ENCODE measurements at regions not wholly inside any gene's neighbourhood (a gene's known extent, or its start where the extent isn't known, plus 50 kb on each side); places are given as distances from the start of the nearest gene placed in this dataset.

DNA sequence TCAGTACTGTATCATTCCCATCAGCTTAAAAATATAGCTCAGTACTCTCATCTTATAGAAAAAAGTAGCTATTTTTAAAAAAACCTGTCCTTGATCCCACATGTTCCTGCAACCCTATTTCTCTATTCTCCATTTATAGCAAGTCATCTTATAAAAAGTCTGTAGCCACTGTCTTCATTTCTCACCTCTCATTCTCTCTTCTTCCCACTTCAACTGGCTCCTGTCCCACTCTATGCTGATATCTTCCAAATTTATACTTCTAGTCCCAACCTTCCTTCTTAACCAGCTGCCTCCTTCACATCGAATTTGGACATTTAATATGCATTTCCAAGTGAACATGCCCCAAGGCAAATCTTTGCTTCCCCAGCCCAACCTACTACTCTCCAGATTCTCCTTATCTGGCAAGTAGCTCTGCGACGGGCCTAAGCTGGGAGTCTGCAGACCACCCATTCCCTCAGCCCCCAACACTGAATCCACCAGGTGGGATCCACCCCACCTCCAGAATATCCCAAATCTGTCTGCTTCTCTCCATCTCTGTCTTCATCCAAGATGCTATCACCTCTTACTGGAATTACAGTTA, 52.0 kb upstream of the TANC2 start:
- no peak for DNase-seq

DNA sequence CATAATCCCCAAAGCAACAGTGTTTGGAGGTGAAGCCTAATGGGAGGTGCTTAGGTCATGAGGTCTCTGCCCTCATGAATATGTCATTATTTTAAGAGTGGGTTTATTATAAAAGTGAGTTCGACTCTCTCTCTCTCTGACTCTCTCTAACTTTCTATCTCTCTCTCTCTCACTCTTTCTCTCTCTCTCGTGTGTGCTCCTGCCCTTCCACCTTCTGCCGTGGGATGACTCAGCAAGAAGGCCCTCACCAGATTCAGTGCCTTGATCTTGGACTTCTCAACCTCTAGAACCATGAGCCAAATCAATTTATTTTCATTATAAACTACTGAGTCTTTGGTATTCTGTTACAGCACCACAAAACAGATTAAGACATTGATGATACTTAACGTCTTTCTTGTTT, 53.7 kb upstream of the TANC2 start:
- DNase-seq: no peak

DNA sequence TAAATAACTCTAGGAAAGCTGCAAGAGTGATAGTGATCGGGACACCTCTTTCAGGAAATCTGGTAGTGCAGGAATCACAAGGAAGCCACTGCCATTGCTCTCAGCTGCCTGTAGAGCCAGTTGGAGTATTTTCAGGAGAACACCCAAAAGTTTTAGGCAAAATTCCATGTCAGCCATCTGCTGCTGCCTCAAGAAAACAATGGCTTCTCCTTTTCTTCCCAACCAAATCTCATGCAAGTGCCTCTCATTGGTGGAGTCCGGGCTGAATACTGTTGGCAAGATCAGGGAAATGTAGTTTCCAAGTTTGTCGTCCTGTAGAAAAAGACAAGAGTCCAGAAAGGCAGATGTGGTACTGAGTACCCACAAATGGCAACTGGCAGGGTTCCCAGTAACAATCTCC, 54.9 kb upstream of the TANC2 start:
- no peak for DNase-seq

DNA sequence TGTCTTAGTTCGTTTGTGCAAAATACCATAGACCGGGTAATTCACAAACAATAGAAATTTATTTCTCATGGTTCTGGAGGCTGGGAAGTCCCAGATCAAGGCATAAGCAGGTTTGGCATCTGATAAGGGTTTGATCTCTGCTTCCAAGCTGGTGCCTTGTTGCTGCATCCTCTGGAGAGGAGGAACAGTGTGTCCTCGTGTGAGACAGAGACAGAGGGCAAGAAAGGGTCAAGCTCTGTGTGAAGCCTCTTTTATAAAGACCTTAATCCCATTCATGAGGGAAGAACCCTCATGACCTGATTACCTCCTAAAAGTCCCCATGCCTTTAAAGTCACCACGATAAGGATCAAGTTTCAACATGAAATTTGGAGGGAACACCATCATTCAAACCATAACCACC, 55.8 kb upstream of the TANC2 start:
- no peak for DNase-seq

DNA sequence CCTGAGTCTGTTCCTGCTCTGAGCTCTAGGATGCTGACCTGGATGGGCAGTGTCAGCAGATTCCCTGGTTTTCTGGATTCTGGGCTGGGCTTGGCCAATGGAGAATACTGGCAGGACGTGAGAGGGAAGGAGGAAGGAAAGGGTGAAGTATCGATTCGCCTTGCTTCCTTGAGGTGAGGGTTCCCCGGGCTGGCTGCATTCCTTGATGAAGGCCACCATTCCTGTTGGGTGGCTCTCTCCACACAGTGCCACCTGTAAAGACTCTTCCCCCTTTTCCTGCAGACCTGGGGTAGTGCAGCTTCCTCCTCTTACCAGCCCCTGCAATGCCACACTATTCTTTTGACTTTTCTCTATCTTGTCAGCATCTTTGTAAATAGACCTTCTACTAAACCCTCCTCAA, 58.1 kb upstream of the TANC2 start:
- no peak for DNase-seq

- no peak for DNase-seq
These were observed 59.2 kb upstream of the TANC2 start for GRCh38 chr17:62906881-62907280.

GRCh38 chr17:62905233-62905632, 60.8 kb upstream of the TANC2 start:
- DNase-seq: no peak

DNA sequence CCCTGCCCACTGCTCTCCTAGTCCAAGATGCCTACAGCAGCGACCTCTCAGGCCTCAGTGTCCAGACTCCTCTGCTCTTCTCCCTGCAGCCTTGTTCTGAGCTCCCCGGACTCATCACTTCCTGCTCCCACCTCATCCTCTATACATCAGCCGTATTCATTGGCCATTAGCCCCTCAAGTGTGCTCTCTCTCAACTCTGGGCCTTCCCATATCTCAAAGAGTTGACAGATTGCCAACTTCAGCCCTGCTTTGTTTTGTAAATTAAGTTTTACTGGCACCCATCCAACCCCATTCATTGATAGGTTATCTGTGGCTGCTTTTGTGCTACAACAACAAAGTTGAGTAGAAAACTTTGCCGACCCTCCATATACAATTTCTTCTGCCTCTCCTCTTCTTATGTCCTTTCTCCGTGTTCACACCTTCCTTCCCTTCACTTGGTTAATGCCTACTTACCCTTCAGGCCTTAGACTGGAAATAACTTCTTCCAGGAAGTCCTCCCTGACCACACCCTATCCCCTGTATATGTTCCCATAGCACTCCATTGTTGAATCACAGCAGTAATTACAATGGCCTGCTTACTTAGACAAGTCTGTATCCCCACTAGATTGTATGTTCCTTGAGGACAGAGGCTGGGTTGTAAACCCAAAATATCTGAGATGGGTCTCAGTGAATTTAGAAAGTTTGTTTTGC, 63.4 kb upstream of the TANC2 start:
- DNase-seq: no peak

GRCh38 chr17:62901544-62901943, 64.5 kb upstream of the TANC2 start:
- no peak for DNase-seq

GRCh38 chr17:62900096-62900495, 65.9 kb upstream of the TANC2 start:
- no peak for DNase-seq

DNA sequence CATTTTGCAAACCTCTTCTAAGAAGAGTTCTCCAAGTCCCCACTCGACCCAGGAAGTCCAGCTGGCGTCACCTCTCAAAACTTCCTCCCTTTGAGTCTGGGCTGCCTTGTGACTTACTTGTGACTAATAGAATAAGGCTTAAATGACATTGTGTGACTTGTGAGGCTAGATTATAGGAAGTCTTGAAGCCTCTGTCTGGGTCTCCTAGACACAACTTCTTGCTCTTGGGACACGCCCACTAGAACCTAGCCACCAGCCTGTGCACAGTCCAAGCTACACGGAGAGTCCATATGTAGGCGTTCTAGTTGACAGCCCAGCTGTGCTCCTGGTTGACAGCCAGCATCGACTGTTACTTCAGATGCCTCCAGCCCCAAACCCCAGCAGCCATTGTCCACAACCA, 66.7 kb upstream of the TANC2 start:
- no peak for DNase-seq

- no peak for DNase-seq
These were observed 67.7 kb upstream of the TANC2 start for GRCh38 chr17:62898239-62898864.

- no peak for DNase-seq
These were observed 68.3 kb upstream of the TANC2 start for GRCh38 chr17:62897706-62898105.

DNA sequence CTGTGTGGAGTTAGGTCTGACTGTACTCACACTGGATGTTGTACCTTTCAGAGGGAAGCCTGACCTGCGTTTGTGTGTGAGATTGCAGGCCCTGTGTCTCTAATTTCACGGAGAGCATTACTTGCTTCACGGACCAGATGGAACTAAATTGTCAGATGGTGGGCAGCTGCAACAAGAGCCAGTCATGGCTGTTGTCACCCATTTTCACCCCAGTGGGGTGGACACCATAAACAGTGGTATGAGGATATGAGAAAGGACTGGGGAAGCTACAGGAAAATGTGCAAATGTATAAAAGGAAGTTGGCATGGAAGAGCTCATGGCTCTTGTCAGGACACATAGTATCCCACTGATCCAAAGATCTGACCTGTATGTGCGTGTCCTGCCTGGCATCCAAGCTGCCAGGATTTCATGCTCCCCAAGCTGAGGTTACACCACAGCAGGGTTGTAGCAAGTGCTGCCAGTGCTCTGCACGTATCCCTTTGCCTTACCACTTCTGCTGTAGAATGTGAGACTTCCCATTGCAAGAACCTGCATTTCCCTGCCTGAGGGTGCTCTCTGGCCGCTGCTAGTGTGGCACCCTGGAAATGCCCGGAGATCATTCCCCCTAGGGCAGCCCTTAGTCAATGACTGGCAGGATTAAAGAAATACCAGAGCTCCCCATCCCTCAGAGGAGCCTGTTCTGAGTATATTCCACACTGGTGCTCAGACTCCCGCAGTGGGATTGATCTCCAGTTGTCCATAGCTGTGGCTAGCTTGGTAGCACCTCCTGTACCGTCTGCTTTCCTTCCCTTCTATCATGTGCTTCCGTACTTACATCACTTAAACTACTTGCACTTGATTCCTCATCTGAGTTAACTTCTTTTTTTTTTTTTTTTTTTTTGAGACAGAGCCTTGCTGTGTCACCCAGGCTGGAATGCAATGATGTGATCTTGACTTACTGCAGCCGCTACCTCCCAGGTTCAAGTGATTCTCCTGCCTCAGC, 70.4 kb upstream of the TANC2 start:
- DNase-seq: no peak

GRCh38 chr17:62892870-62893338, 73.1 kb upstream of the TANC2 start:
- no peak for DNase-seq

GRCh38 chr17:62892061-62892675, 73.9 kb upstream of the TANC2 start:
- DNase-seq: no peak

GRCh38 chr17:62891659-62892058, 74.4 kb upstream of the TANC2 start:
- DNase-seq: no peak

- no peak for DNase-seq
These were observed 77.3 kb upstream of the TANC2 start for GRCh38 chr17:62888765-62889164.

GRCh38 chr17:62888148-62888547, 77.9 kb upstream of the TANC2 start:
- no peak for DNase-seq

- DNase-seq: no peak
These were observed 78.6 kb upstream of the TANC2 start for GRCh38 chr17:62887437-62887836.

DNA sequence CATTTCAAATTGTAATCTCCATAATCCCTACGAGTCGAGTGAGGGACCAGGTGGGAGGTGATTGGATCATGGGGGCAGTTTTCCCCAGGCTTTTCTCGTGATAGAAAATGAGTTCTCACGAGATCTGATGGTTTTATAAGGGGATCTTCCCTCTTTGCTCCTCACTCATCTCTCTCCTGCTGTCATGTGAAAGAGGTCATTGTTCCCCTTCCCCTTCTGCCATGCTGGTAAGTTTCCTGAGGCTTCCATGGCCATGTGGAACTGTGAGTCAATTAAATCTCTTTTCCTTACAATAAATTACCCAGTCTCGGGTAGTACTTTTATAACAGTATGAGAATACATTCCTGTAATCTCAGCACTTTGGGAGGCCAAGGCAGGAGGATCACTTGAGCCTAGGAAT, 76.7 kb upstream of the MARCHF10 start:
- no peak for DNase-seq

- DNase-seq: no peak
These were observed 74.8 kb upstream of the MARCHF10 start for GRCh38 chr17:62882878-62883277.

DNA sequence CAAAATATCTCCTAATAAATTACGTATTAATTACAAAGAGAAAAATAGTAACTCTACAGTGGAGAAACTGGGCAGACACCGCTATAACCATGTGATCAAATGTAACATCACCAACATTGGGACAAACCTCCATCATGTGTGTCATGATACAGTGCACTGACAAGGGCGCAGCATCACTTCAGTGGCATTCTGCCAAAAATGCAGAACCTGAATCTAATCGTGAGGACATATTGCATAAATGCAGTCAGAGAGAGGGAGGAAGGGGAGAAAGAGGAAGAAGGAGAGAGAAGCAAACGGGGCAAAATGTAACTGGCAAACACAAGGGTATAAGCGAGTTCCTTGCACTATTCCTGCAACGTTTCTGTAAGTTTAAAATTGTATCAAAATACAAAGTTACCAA, 74.2 kb upstream of the MARCHF10 start:
- DNase-seq: no peak
